AG10803 (cell line): ENCODE measurements at regions not wholly inside any gene's neighbourhood (a gene's known extent, or its start where the extent isn't known, plus 50 kb on each side); places are given as distances from the start of the nearest gene placed in this dataset.
"Not testable (repeated sequence)": the region's sequence is repeated elsewhere in the genome, so short reads cannot be mapped to it uniquely, and the experiment has no call there.

ENCODE experiments used
- DNase-seq: peaks from one replicate; pipeline ENCODE4 v3.0.0; 2010; ENCODE audit warnings: low read depth
- H3K4me3 ChIP-seq: 2 replicates; pipeline ENCODE4 v1.5.1; 2011; ENCODE audit warnings: mild to moderate bottlenecking, low read length, control low read depth
- CTCF ChIP-seq: conservative IDR thresholded peaks from 2 replicates; pipeline ENCODE4 v1.5.1; 2011; ENCODE audit warnings: mild to moderate bottlenecking, low read length, control low read depth, inconsistent platforms

GRCh38 chr4:111136967-111137366 lies 514.1 kb upstream of the PITX2 start:
- no peak overlapping the region for H3K4me3 ChIP-seq
- TF ChIP-seq CTCF: no peak
- DNase-seq: no peak

GRCh38 chr4:111143510-111143909 lies 520.6 kb upstream of the PITX2 start:
- TF ChIP-seq CTCF: no peak
- DNase-seq: no peak
- H3K4me3 ChIP-seq: no peak overlapping the region

- no peak for DNase-seq
- H3K4me3 ChIP-seq: no peak overlapping the region
- TF ChIP-seq CTCF: no peak
Observed at GRCh38 chr4:111154934-111155333, 532.1 kb upstream of the PITX2 start.

- not testable (repeated sequence) for DNase-seq, H3K4me3 ChIP-seq
Observed at GRCh38 chr4:111164556-111164955, 541.7 kb upstream of the PITX2 start.

- DNase-seq: peak; percentile 11
- no peak overlapping the region for H3K4me3 ChIP-seq
- no peak for TF ChIP-seq CTCF
Observed at GRCh38 chr4:111174331-111174730, 551.5 kb upstream of the PITX2 start.

- no peak overlapping the region for H3K4me3 ChIP-seq
- no peak for TF ChIP-seq CTCF
- no peak for DNase-seq
Observed at GRCh38 chr4:111178231-111178630, 555.4 kb upstream of the PITX2 start.

- no peak for TF ChIP-seq CTCF
- no peak for DNase-seq
- H3K4me3 ChIP-seq: no peak overlapping the region
Observed at GRCh38 chr4:111187108-111187507, 564.2 kb upstream of the PITX2 start.

GRCh38 chr4:111198446-111198845 lies 575.6 kb upstream of the PITX2 start:
- no peak for TF ChIP-seq CTCF
- H3K4me3 ChIP-seq: no peak overlapping the region
- DNase-seq: no peak
